ENCODE measurements at regions not wholly inside any gene's neighbourhood (a gene's known extent, or its start where the extent isn't known, plus 50 kb on each side); places are given as distances from the start of the nearest gene placed in this dataset.

DNA sequence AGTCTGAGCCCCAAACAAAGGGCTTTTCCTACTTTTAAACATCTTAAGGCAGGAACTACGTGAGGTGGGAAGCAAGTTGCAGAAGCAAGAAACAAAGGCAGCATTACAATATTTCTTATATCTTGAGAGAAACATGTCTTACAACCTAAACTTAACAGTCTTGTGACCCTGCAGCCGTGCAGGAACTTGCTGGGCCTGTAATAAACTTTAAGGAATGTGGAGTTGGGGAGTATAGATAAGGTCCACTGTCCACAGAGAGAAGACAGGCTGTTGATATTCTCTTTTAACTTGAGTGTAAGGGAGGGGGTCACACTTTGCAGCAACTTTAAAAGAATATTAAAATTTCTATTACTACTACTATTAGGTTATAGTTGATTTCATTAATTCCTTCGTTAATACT is 214.6 kb upstream of the HTR2A start:
- no peak for DNase-seq

DNA sequence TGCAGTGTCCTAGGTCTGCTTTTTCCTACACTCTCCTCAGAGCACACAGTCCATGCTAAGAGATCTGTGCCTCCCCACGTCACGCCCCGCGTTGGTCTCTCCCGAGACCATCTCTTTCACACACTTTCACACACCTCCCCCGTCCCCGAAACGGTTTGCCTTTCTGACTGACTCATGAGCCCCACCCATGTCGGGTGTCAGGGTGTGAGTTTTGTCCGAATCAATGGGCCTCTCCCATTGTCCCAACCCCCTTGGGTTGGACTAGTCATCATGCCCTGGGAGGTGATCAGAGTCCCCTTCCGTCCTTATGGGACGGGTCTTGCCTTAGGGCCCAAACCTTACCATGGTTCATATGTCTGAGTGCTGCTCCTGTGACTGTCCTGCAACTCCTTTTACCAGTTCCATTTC is 214.0 kb upstream of the HTR2A start:
- no peak for DNase-seq

DNA sequence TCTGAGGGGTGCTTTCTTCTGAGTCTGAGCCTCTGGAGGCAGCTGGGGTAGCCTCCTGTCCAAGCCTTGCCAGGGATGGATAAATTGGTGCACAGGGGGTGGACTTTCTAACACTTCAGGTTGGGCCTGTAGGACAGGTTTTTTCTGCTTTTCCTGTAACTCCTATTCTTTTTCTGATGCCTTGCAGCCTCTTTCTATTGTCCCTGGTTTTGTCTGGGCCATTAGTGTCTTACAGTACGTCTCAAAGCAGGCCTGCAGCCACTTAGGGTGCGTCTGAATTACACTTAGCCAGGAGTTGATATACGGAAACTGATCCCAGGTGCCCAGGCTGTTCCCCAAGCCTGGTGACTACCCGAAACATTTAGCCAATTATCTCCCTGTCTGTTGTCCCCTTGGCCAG is 213.3 kb upstream of the HTR2A start:
- no peak for DNase-seq

DNA sequence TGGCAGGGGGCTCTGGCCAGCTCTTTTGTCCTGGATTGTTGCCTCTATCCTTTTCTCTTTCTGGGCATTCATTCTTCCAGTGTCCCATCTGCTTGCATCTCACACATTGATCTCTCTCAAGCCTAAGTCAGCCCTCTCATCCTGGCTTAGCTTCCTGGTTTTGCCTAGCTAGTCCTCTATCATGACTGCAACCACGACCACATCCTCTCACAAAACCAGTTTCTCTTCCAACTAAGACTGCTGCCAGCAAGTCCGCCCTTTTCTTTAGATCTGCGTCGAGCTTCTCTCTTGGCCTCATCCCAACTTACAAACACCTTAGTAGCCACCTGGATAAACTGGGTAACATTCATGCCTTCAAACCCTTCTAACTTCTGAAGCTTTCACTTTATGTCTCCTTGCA is 212.2 kb upstream of the HTR2A start:
- DNase-seq = no peak

DNA sequence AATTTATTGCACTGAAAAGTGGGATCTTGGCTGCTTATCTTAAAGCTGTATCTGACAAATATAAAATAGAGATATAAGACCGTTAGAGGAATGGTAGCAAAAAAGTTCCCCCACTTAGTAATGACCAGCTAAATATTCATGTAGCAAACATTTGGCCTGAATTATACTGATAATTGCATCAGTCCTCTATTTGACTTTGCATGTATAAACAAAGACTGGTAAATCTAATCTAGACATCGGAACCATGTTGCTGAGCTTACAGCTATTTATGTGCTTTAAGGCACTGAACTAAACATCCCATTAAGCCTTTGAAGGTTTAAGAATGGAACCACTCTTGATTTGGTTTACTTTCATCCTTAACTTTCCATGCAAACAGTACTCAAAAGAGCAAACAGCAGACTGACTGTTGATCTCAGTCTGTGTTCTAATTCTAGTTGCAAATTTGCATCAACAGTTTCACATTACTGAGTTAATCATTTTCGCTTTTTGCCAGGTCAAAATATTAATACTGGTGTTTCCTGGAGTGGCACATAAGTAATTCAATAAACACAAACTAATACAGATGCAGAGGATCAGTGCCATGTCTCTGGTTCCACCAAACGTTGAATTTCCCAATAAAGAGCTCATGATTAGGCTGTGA is 203.5 kb upstream of the HTR2A start:
- no peak for DNase-seq

DNA sequence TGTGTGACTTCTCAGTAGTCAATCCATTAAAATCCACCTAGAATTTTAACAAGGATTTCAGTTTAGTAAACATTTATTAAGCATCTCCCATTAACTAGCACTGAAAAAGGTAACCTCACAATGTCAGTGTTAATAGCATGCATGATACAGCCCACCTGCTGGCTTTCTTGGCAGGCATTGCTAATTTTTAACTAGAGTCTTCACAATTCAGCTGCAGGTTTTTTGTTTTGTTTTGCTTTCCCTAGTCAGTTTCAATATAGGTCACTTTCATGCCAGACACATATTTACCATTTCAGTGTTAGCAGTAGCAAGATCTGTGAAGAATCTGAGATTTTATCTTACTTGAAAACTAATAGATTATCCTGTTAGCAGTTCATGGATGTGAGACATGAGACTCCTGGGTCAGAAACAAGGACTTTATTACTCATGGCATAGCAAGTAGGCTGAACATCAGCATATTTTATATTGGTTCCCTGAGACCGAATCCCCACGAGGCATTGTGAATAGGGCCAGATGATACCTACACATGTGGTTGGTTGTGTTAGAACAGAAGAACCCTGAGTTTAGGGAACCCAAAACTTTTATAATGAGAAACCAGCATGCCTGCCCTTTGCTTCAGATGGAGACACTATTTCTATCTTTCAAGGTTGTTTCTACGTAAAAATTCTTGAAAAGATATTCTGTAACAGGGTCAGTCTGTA is 198.0 kb upstream of the HTR2A start:
- no peak for DNase-seq

DNA sequence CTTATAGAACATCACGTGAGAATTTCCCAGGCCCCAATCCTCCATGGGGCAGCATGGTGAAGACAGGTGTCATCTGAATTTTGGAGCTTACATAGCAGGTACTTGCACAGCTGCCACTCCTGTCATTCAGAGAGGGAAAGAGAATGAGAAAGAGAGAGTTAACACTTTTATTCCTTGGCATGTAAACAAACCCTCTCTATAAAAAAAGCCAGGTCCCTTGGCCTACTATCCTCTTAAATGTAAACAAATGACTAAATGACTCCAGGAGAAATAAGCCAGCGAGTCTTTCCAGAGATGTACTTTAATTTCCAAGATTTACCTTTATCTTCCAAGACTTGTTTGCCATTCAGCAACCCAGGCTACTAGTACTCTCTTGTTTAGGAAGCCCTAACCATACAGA is 195.3 kb upstream of the HTR2A start:
- DNase-seq = no peak

DNA sequence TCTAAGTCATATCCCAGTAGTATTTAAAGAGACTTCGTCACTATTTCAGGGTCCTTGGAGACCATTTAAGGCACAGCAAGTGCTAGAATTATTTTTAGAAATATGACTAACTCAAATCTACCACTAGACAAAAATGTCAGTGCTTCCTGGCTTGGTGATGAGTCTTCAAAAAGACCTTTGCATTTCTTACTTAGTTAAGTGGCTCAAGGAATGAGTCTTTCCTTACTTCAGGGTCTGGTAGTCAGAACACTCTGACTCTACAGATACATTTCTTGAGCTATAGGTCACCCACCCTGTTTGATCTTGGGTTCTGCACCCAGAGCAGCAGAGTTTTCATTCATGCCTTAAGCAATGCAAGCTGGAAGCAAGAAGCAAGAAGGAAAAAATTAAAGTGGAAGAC is 191.0 kb upstream of the HTR2A start:
- DNase-seq = no peak

DNA sequence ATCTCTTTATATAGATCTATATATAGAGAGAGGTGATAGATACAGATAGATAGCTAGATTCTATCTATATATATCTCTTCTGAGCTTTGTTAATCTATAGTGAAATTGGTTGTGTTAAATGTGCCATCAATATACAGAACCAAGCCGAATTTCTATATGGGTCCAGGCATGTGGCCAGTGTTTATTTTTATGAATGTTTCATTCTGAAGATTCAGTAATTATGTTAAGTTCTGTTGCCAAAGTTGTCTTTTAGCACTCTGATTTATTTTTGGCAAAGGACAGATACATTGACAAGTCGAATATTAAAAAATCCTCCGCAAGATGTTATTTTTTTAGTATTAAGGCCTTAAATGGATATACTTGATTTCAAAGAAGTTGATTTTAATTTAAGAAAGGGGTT is 190.4 kb upstream of the HTR2A start:
- DNase-seq = no peak

DNA sequence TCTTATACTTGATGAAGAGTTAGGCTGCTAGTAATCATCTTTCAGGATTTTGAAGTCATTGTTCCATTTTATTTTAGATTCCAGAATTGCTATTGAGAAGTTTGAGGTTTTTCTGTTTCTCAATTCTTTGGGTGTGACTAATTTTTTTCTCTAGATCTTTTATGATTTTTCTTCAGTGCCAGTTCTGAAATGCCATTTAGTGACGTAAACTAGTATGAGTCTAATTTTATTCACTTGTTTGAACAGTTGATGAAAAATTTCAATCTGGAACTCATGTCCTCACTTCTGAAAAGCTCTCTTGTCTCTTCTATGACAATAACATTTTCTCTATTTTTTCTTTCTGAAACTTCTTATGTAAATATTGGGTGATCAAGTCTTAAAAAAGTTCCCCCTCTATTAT is 188.5 kb upstream of the HTR2A start:
- no peak for DNase-seq

DNA sequence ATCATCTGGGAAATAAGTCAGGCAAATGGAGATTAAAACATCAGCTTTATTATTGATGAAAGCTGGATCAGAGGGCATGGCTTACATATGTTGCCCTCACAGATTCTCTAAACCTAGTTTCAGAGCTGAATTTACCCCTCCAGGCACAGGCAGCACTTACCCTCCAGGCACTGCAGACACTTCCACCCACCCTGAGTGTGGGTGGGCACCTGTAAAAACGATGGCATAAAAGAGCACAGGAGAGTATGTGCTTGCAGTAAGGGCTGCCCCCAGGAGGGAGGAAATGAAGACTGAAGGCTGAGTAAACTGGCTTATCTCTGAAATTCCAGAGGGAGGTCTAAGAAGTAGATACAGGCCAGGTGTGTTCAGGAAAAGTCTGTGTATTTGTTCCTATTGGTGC is 185.0 kb upstream of the HTR2A start:
- no peak for DNase-seq

DNA sequence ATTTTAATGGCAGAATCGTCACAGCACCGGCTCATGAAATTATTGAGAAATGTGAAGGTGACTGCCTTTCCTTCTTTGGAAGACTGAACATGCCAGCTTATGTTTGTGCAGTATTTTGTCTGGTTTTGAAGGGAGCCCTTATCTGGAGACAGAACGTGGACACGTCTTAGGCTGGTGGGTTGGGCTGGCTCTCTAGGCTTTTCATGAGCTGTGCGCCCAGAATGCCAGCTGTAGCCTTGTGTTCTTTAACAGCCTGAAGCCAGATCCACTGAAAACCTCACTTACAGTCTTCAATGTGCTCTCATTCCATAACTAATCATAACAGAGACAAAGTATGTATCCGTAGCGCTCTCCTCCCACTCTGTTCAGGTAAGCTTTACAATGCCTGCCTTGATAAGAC is 184.4 kb upstream of the HTR2A start:
- DNase-seq = no peak

DNA sequence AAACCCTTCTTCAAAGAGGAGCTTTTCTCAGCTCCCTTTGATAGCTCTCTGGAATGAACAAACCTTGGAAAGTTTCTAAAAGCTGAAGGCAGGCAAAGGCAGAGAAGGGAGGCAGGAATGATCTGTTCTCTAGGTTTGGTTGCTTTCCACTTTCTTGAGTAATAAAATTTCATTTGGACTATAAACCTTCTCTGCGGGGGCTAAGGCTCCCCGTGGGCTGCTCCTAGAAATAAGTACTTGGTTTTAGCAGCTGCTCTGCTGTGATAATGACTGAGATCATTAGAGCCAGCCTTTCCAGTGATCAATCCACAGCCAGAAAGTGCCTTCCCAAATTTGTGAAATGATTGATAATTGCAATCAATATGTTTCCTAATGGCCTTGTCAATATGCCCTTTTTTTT is 183.8 kb upstream of the HTR2A start:
- no peak for DNase-seq

DNA sequence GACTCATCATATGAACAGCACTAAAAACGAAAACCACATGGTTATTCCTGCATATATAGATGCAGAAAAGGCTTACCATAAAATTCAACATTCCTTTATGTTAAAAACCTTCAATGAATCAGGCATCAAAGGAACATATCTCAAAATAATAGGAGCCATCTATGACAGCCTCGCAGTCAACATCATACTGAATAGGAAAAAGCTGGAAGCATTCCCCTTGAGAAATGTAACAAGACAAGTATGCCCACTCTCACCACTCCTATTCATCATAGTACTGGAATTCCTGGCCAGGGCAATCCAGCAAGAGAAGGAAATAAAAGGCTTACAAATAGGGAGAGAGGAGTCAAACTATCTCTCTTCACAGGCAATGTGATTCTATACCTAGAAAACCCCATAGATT is 179.6 kb upstream of the HTR2A start:
- DNase-seq = no peak

DNA sequence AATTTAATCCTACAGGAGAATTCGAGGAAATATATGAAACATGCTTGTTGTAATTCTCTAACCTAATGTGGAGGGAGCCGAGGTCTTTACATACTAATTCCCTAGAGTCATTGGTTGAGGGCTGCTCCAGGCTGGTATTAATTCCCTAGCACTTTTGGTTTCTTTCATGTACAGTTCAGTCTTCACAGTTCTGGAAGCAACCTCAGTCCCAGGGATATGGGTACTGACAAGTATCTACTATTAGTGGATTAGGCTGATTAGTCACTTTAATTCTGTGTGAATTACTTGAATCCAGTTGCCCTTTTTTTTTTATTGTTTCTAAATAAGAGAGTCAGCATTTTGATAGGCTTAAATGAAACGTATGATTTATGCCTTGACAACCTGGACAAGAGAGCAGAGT is 172.3 kb upstream of the HTR2A start:
- DNase-seq = no peak

DNA sequence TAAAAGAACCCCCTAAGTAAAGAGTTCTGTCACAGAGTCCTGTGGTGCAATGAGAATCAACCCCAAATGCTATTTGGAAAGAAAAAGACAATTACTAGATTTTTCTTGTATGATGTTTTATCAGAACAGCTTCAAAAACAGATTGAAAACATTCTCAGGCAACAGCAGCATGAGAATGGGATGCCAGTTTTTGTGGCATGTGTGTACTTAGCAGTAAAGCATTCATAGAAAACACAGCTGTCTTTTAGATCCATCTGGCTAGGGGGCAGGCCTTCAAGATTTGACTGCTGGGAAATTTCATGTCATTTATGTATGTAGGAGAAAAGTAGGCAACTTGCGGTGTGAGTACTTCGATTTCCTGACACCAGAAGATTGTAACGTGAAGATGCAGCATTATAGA is 170.5 kb upstream of the HTR2A start:
- DNase-seq = no peak

DNA sequence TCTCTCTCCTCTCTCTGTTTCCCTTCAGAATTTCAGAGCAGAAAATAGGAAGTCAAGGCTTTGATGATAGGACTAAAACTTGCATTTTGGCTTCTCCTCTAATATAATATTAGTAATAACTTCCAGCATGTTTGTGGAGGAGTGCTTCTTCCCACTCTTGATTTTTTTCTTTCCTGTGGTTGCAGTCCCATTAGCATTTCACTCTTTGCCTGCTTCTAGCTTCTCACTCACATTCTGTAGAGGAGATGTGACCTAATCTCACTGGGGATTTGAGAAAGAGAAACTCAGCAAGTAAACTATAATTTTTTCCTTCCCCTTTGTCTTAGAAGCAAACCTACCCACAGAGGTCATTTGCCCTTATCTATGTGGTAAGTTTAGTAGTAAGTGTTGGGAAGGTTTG is 169.4 kb upstream of the HTR2A start:
- no peak for DNase-seq

DNA sequence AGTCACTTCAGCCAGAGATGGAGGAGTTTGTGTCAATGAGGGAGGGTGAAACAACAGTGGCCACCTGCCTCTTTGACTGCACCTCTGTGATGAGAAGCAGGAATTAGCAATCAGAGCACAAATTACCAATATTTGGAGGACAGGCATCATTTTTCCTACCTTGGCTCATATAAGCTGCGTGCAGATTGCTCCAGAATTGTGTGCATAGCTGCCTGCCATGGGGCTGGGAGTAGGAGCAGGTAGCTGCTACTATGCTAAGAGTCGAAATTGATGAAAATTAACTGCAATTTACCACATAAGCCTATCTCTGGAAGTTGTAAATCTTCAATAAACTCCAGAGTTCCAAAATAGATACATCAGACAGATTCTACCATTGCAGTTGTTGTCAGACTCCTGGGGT is 167.5 kb upstream of the HTR2A start:
- no peak for DNase-seq

DNA sequence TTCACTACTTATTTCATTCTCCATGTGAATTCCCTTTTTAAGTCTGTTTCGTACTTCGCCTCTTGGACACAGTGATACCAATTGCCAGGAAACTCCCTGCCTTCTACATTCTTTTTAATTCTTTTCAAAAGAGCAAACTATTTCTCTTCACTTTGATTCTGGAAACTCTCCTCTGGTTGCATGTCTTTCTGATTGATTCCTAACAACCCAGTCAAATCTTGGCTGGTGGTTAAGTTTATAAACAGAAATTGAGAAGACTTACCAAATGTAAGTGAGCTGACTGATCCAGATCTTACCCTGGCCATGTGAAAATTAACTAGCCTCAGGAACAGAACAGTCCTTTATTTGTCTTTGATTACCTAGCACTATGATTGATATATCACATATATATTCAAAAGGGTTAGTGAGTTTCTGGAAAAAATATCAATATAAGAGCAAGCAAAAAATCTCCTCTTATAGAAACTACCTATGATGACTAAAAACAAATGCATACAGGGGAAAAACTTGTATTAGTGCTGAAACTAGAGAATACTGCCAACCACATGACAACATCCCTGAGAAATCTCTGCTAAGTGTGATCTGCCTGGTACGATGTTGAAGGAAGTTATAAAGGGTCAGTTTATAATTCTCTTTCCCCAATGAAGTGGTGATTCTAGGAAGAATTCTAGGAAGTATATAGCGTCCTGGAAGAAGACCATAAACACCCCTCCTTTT is 152.6 kb upstream of the HTR2A start:
- DNase-seq = no peak

DNA sequence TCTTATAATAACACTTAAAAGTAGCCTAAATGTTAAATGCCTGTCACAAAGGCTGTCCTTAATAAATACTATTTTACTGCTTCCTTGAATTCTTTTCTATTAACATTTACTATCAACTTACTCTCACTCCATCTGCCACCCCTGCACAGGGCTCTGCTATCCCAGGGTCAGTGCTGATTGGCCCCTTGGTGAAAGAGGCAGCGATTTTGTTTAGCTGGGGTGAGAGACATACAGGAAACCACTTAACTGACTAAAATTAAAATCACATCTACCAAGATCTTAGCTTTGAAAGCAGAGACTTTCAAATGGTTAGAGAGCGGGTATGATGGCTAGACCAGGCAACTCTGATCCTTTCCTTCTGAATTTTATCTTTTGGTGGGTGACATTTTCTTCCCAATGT is 149.9 kb upstream of the HTR2A start:
- no peak for DNase-seq

DNA sequence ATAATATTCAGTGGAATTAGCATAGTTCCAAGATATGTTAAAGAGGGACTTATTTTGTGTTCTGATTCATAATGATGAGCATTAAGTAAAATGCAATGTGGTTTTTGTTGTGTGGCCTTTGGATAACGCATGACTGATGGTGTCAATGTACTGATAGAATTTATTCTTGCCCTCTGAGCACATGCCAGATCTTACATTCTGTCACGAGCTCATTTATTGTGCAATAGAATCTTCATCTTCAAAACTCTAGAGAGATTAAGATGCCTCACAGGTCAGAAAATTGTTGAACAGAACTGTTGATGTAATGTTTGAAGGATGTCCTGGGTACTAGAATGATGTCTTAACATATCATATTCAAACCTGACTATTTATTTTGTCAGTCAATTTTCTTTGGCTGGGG is 148.0 kb upstream of the HTR2A start:
- DNase-seq = no peak

DNA sequence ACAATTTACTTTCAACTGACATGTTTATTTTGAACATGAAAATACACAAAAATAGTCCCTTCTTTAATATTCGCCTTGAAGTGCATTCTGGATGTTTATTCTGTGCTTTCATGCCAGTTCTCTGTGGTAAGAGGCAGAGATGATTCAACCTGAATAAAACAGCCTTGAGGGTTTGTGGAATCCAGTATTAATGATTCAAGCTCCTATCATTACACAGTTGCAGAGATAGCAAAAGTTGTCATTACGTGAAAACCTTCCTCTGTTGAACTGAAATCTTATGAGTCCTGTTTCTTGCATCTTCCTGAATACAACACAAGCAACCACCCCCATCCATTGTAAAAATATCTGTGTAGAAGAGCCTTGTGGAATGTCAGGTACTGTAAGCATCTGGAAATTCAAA is 142.3 kb upstream of the HTR2A start:
- no peak for DNase-seq

DNA sequence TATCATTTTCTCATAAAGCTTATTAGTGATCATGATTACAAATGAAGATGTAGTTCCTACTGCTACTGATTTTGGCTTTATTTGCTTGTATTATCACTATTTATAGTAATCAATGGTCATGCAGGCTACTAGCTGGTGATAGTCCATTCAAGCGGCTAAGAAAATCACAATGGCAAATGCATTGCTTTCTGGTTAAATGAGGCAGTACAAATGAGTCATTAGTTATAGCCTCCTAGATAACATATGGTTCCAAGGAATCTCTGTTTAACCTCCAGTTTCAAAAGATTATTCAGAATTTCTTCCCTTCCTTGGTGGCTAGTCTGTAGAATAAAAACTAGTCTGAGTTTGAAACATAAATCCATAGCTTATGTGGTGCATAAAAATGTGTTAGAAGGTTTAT is 141.3 kb upstream of the HTR2A start:
- DNase-seq = no peak

DNA sequence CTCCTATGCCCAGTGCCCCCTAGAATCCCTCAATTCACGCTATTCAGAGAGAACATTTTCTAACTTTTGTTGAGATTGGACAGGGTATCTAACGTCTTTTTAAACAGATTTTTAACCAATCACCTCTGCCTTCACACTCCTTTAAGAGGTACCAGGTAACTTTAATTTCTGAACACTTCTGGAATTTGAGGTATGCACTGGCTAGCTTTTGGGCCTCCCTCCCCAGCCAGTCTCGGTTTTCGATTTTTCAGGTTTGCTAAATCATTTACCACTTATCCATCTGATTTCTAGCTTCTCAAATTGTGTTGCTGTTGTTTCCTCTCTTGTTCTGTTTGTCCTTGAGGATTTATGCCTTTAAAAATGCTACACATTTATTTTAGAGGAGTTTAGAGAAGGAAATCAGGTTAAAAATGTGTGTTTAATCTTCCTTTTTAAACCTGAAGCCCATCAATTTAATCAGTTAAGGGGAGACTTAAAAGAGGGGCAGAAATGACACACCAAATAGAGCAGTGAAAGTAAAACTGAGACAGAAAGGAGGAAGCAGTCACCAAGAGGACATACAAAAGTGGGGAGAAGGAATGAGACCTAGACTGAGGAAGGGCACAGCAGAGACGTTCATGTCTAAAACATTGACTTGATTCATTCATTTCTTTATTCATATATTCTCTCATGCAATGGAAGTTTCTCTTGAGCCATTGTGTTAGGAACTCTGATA is 139.6 kb upstream of the HTR2A start:
- no peak for DNase-seq
